Fibroblast of mammary gland (primary cell): ENCODE measurements at regions not wholly inside any gene's neighbourhood (a gene's known extent, or its start where the extent isn't known, plus 50 kb on each side); places are given as distances from the start of the nearest gene placed in this dataset.

Experiments used
- DNase-seq: peaks from one replicate; pipeline ENCODE4 v3.0.0-alpha.2; 2010; ENCODE audit warnings: low read depth
- H3K4me3 ChIP-seq: 2 replicates; pipeline ENCODE4 v1.5.1; 2011; ENCODE audit warnings: low read depth, mild to moderate bottlenecking, low read length, moderate library complexity; ENCODE audit not compliant: control insufficient read depth
- CTCF ChIP-seq: conservative IDR thresholded peaks from 2 replicates; pipeline ENCODE4 v1.5.1; 2011; ENCODE audit warnings: low read depth, low read length, inconsistent platforms; ENCODE audit not compliant: control insufficient read depth, insufficient read depth

GRCh38 chr4:10878861-10879260 is 194.3 kb upstream of the CLNK start:
- DNase-seq, result no peak
- no peak for TF ChIP-seq CTCF
- H3K4me3 ChIP-seq, result no peak overlapping the region

GRCh38 chr4:10877076-10877475 is 192.5 kb upstream of the CLNK start:
- H3K4me3 ChIP-seq, result no peak overlapping the region
- DNase-seq, result peak; percentile 25
- TF ChIP-seq CTCF, result no peak

GRCh38 chr4:10875144-10875799 is 190.7 kb upstream of the CLNK start:
- no peak for DNase-seq
- no peak for TF ChIP-seq CTCF
- no peak overlapping the region for H3K4me3 ChIP-seq

- TF ChIP-seq CTCF, result no peak
- DNase-seq, result no peak
- no peak overlapping the region for H3K4me3 ChIP-seq
Measured at GRCh38 chr4:10873809-10874208, 189.2 kb upstream of the CLNK start.

GRCh38 chr4:10872833-10873517 is 188.4 kb upstream of the CLNK start:
- peak; percentile 5 for DNase-seq
- TF ChIP-seq CTCF, result no peak

GRCh38 chr4:10866666-10867065 is 182.1 kb upstream of the CLNK start:
- no peak for TF ChIP-seq CTCF
- H3K4me3 ChIP-seq, result no peak overlapping the region
- DNase-seq, result no peak

More at GRCh38 chr4:10872833-10873517, 188.4 kb upstream of the CLNK start:
- H3K4me3 ChIP-seq, result no peak overlapping the region
